Breast epithelium (tissue), 4 donors: ENCODE measurements at regions not wholly inside any gene's neighbourhood (a gene's known extent, or its start where the extent isn't known, plus 50 kb on each side); places are given as distances from the start of the nearest gene placed in this dataset.

Experiments
- DNase-seq, 2 donors: peaks; one replicate each; pipeline ENCODE4 v3.0.0-alpha.2; 2019; ENCODE audit warnings: low spot score in 2 of 2
- H3K27ac ChIP-seq, 2 donors: fragments of 200-600 bp; sonication (generic) in 1 of 2; one replicate each; pipeline ENCODE4 v1.5.1; 2016 to 2019; ENCODE audit warnings: mild to moderate bottlenecking in 1 of 2
- H3K27me3 ChIP-seq, 2 donors: fragments of 200-600 bp; sonication (generic) in 1 of 2; one replicate each; pipeline versions ENCODE4 v1.5.1 to v1.6.0; 2017 to 2019; ENCODE audit warnings: control low read depth in 1 of 2, mild to moderate bottlenecking in 1 of 2
- H3K36me3 ChIP-seq: fragments of 200-600 bp; one replicate; pipeline ENCODE4 v1.5.1; 2019
- H3K4me1 ChIP-seq, 2 donors: fragments of 200-600 bp; sonication (generic); one replicate each; pipeline ENCODE4 v1.5.1; 2016 to 2019; ENCODE audit warnings: control low read depth in 1 of 2
- H3K4me3 ChIP-seq, 3 donors: fragments of 200-600 bp; sonication (generic); 1 replicate in 2 of 3; 2 replicates in 1 of 3; pipeline ENCODE4 v1.5.1; 2016 to 2019; ENCODE audit warnings: mild to moderate bottlenecking in 3 of 3, moderate library complexity in 2 of 3
- H3K9me3 ChIP-seq, 2 donors: fragments of 200-600 bp; sonication (generic) in 1 of 2; one replicate each; pipeline ENCODE4 v1.5.1; 2016 to 2019; ENCODE audit warnings: control low read depth in 1 of 2
- CTCF ChIP-seq, 3 donors: fragments of 450-650 bp; IDR thresholded peaks; one replicate each; pipeline ENCODE4 v1.5.1; 2016 to 2017; ENCODE audit warnings: antibody characterized with exemption in 3 of 3, mild to moderate bottlenecking in 3 of 3, moderate library complexity in 3 of 3
- POLR2A ChIP-seq: fragments of 450-650 bp; IDR thresholded peaks from one replicate; pipeline ENCODE4 v1.6.1; 2016; ENCODE audit warnings: antibody characterized with exemption, mild to moderate bottlenecking, moderate library complexity
- POLR2AphosphoS5 ChIP-seq, 3 donors: sonication (generic); formaldehyde crosslinking; IDR thresholded peaks; one replicate each; pipeline ENCODE4 v1.6.1; 2017; ENCODE audit warnings: antibody characterized with exemption in 3 of 3
- intact Hi-C: fragments of 100-400 bp; cut with DNase I; formaldehyde crosslinking; loops from one replicate; pipeline ENCODE4 v1.15.1; 2023; ENCODE audit warnings: low total_unique reads

GRCh38 chr13:44739539-44739938 is 163.4 kb upstream of the TSC22D1 start:
- Histone ChIP-seq H3K9me3 (no peaks in the 10 kb centered on the region), H3K4me3 (no peak overlapping the region), H3K36me3 (no peaks in the 10 kb centered on the region), H3K4me1 (peaks cover 0 to 4% of the 10 kb centered on the region in 2 donors), H3K27ac (no peak overlapping the region), H3K27me3 (no peaks in the 10 kb centered on the region)
- TF ChIP-seq CTCF (IDR thresholded peaks at IDR 0.05): no peak
- no peak for DNase-seq
- intact Hi-C loops: no loop called here

- no peak overlapping the region for H3K4me3 ChIP-seq
- H3K27ac ChIP-seq: no peak overlapping the region
- H3K9me3 ChIP-seq: no peaks in the 10 kb centered on the region
- H3K36me3 ChIP-seq: no peaks in the 10 kb centered on the region
- H3K27me3 ChIP-seq: no peaks in the 10 kb centered on the region
- peaks cover 0 to 7% of the 10 kb centered on the region in 2 donors for H3K4me1 ChIP-seq
- no peak for DNase-seq
- intact Hi-C loops: no loop called here
- TF ChIP-seq POLR2A (no peak), POLR2AphosphoS5 (IDR thresholded peaks at IDR 0.05) (no peak), CTCF (IDR thresholded peaks at IDR 0.05) (no peak)
Observed at GRCh38 chr13:44739120-44739519, 163.0 kb upstream of the TSC22D1 start.

GRCh38 chr13:44738463-44738862 is 162.3 kb upstream of the TSC22D1 start:
- Histone ChIP-seq H3K4me3 (no peak overlapping the region), H3K4me1 (peaks cover 0 to 7% of the 10 kb centered on the region in 2 donors), H3K36me3 (no peaks in the 10 kb centered on the region), H3K9me3 (no peaks in the 10 kb centered on the region), H3K27ac (no peak overlapping the region), H3K27me3 (no peaks in the 10 kb centered on the region)
- intact Hi-C loops: no loop called here
- no peak for TF ChIP-seq POLR2AphosphoS5 (IDR thresholded peaks at IDR 0.05)
- TF ChIP-seq POLR2A: no peak
- TF ChIP-seq CTCF (IDR thresholded peaks at IDR 0.05): no peak
- no peak for DNase-seq

GRCh38 chr13:44735806-44736205 is 159.7 kb upstream of the TSC22D1 start:
- H3K9me3 ChIP-seq: no peaks in the 10 kb centered on the region
- H3K27me3 ChIP-seq: no peaks in the 10 kb centered on the region
- no peak for DNase-seq
- intact Hi-C loops: no loop called here
- H3K4me3 ChIP-seq: no peak overlapping the region
- no peak overlapping the region for H3K27ac ChIP-seq
- H3K36me3 ChIP-seq: no peaks in the 10 kb centered on the region
- H3K4me1 ChIP-seq: peaks cover 0 to 7% of the 10 kb centered on the region in 2 donors
- TF ChIP-seq POLR2AphosphoS5 (IDR thresholded peaks at IDR 0.05) (no peak), CTCF (IDR thresholded peaks at IDR 0.05) (no peak), POLR2A (no peak)

- Histone ChIP-seq H3K36me3 (no peaks in the 10 kb centered on the region), H3K27ac (peak overlapping the region; percentile 42 to 51), H3K4me1 (peaks cover 0 to 7% of the 10 kb centered on the region in 2 donors), H3K4me3 (no peak overlapping the region), H3K27me3 (no peaks in the 10 kb centered on the region), H3K9me3 (no peaks in the 10 kb centered on the region)
- peak in 1 of 3 donors; percentile 20 for TF ChIP-seq POLR2AphosphoS5 (IDR thresholded peaks at IDR 0.05)
- TF ChIP-seq CTCF (IDR thresholded peaks at IDR 0.05): no peak
- TF ChIP-seq POLR2A: no peak
- intact Hi-C loops: no loop called here
- peak; percentile 85 to 87 for DNase-seq
Observed at GRCh38 chr13:44734201-44734707, 158.1 kb upstream of the TSC22D1 start.
